ENCODE measurements at regions not wholly inside any gene's neighbourhood (a gene's known extent, or its start where the extent isn't known, plus 50 kb on each side); places are given as distances from the start of the nearest gene placed in this dataset.

- in situ Hi-C loops (cut with MboI): no loop called here
- no peak for ATAC-seq
- H3K36me3 ChIP-seq (ENCODE audit: control insufficient read depth in 2 of 2, insufficient read depth in 2 of 2, low read length in 1 of 2): no peaks in the 10 kb centered on the region
- ChIA-PET SMC1A (ENCODE audit: uncharacterized antibody, unreplicated experiment) (interaction anchor here (1.1 to 1.4 kb wide), 3 partner anchors 14 to 477 kb away, joined by 3 to 7 read pairs (median 4); no protein-coding TSS in a partner anchor), RAD21 (ENCODE audit: unreplicated experiment) (no interaction called here), POLR2A (no interaction called here), CTCF (interaction anchor here (1.0 to 1.3 kb wide), 4 partner anchors 11 to 479 kb away, joined by 3 to 5 read pairs (median 4); no protein-coding TSS in a partner anchor)
- no peak overlapping the region for H2AFZ ChIP-seq (ENCODE audit: control insufficient read depth, low read depth, low read length)
- intact Hi-C loops (cut with micrococcal nuclease; ENCODE audit: unreplicated experiment): no loop called here
- H3K79me2 ChIP-seq (ENCODE audit: control insufficient read depth, insufficient read depth, low read length): no peaks in the 10 kb centered on the region
- no peak overlapping the region for H3K9ac ChIP-seq (ENCODE audit: control insufficient read depth, insufficient read depth, low read length)
- no TSS peak for BruUV-seq (replicated peaks)
- no peaks in the 10 kb centered on the region for H4K20me1 ChIP-seq (ENCODE audit: control insufficient read depth, insufficient read depth)
- 57% methylated on average over 6 of the region's 6 CpGs for WGBS (ENCODE audit: insufficient coverage, insufficient replicate concordance, low lambda C conversion rate, missing lambda C conversion rate)
- no peak for FAIRE-seq
- no peak for DNase-seq (ENCODE audit: low read depth, low spot score)
- H3K4me3 ChIP-seq: no peak overlapping the region
- H3K4me1 ChIP-seq (ENCODE audit: control insufficient read depth, insufficient read depth, low read length): no peaks in the 10 kb centered on the region
- no peak overlapping the region for H3K27ac ChIP-seq (ENCODE audit: control insufficient read depth, insufficient read depth)
- H3K9me3 ChIP-seq (replicated peaks; ENCODE audit: control insufficient read depth, insufficient read depth, low read length): no peaks in the 10 kb centered on the region
- TF ChIP-seq RAD21 (IDR thresholded peaks at IDR 0.05; ENCODE audit: insufficient read depth, low read depth, low read length) (no peak), NBN (IDR thresholded peaks at IDR 0.05) (no peak), SIN3A (IDR thresholded peaks at IDR 0.05; ENCODE audit: low read depth, low read length) (no peak), CHD1 (IDR thresholded peaks at IDR 0.05; ENCODE audit: low read depth, low read length) (no peak), RELB (IDR thresholded peaks at IDR 0.05; ENCODE audit: low read depth) (no peak), RELA (IDR thresholded peaks at IDR 0.05; ENCODE audit: borderline replicate concordance, partially characterized antibody) (no peak), E2F8 (IDR thresholded peaks at IDR 0.05; ENCODE audit: low read depth, partially characterized antibody) (no peak), IKZF1 (conservative IDR thresholded peaks at IDR 0.05) (no peak), IRF3 (IDR thresholded peaks at IDR 0.05) (no peak), TCF7 (IDR thresholded peaks at IDR 0.05; ENCODE audit: borderline replicate concordance) (no peak), TCF12 (IDR thresholded peaks at IDR 0.05; ENCODE audit: low read depth, low read length) (no peak), CREM (IDR thresholded peaks at IDR 0.05; ENCODE audit: low read depth) (no peak), NFYA (IDR thresholded peaks at IDR 0.05; ENCODE audit: borderline replicate concordance, low read depth, low read length) (no peak), DPF2 (IDR thresholded peaks at IDR 0.05) (no peak), BRCA1 (IDR thresholded peaks at IDR 0.05; ENCODE audit: low read depth, low read length) (no peak), MEF2B (IDR thresholded peaks at IDR 0.05; ENCODE audit: partially characterized antibody, poor library complexity, severe bottlenecking) (no peak)
- H3K27me3 ChIP-seq (replicated peaks in 1 of 2; ENCODE audit: control insufficient read depth in 2 of 2, insufficient read depth in 2 of 2, low read length in 1 of 2): no peaks in the 10 kb centered on the region
- H3K4me2 ChIP-seq (ENCODE audit: control insufficient read depth, insufficient read depth): no peak overlapping the region
Measured at GRCh38 chr12:90020881-90021280, 312.2 kb upstream of the ATP2B1 start.

All from GM12878 (cell line).